ENCODE measurements at regions not wholly inside any gene's neighbourhood (a gene's known extent, or its start where the extent isn't known, plus 50 kb on each side); places are given as distances from the start of the nearest gene placed in this dataset.
A peak's percentile ranks its signal among the peaks of the same experiment; 100 is the strongest.

GRCh38 chr6:14876778-14877613, 368.9 kb upstream of the JARID2 start:
- 34 to 46% methylated on average over 11 of the region's 11 CpGs for WGBS, 2 donors
- Histone ChIP-seq H3K4me1 (ENCODE audit: control insufficient read depth in 5 of 5, insufficient read depth in 5 of 5, low read length in 5 of 5) (peaks cover 0 to 16% (median 0%) of the 10 kb centered on the region in 5 donors), H3K9ac (ENCODE audit: insufficient read depth in 1 of 2, low read length in 2 of 2) (no peak overlapping the region), H3K36me3 (ENCODE audit: control insufficient read depth in 4 of 4, insufficient read depth in 4 of 4, low read length in 4 of 4) (no peaks in the 10 kb centered on the region), H3K9me3 (ENCODE audit: control insufficient read depth in 4 of 4, insufficient read depth in 3 of 4, low read length in 3 of 4) (no peaks in the 10 kb centered on the region), H3K4me3 (no peak overlapping the region), H3K27ac (ENCODE audit: low read depth in 1 of 2, low read length in 1 of 2) (peak overlapping the region; percentile 50 to 91), H3K27me3 (ENCODE audit: control insufficient read depth in 3 of 3, insufficient read depth in 3 of 3, low read length in 2 of 3) (no peaks in the 10 kb centered on the region)
- ATAC-seq (ENCODE audit: insufficient read depth, low FRiP score) (peak; percentile 63), DNase-seq (peak in 1 of 3 donors; percentile 35)
- TF ChIP-seq CTCF (IDR thresholded peaks at IDR 0.05; ENCODE audit: control extremely low read depth, extremely low read depth): no peak

GRCh38 chr6:14877758-14878157, 368.1 kb upstream of the JARID2 start:
- WGBS, 2 donors: 82 to 83% methylated on average over 3 of the region's 3 CpGs
- no peak overlapping the region for H3K27ac ChIP-seq (ENCODE audit: low read depth in 1 of 2, low read length in 1 of 2)
- no peaks in the 10 kb centered on the region for H3K27me3 ChIP-seq (ENCODE audit: control insufficient read depth in 3 of 3, insufficient read depth in 3 of 3, low read length in 2 of 3)
- DNase-seq (no peak), ATAC-seq (ENCODE audit: insufficient read depth, low FRiP score) (no peak)
- no peaks in the 10 kb centered on the region for H3K36me3 ChIP-seq (ENCODE audit: control insufficient read depth in 4 of 4, insufficient read depth in 4 of 4, low read length in 4 of 4)
- peaks cover 0 to 22% (median 3%) of the 10 kb centered on the region in 5 donors for H3K4me1 ChIP-seq (ENCODE audit: control insufficient read depth in 5 of 5, insufficient read depth in 5 of 5, low read length in 5 of 5)
- H3K9me3 ChIP-seq (ENCODE audit: control insufficient read depth in 4 of 4, insufficient read depth in 3 of 4, low read length in 3 of 4): no peaks in the 10 kb centered on the region
- no peak overlapping the region for H3K4me3 ChIP-seq
- H3K9ac ChIP-seq (ENCODE audit: insufficient read depth in 1 of 2, low read length in 2 of 2): no peak overlapping the region
- no peak for TF ChIP-seq CTCF (IDR thresholded peaks at IDR 0.05; ENCODE audit: control extremely low read depth, extremely low read depth)

GRCh38 chr6:14880052-14880451, 365.8 kb upstream of the JARID2 start:
- Histone ChIP-seq H3K4me1 (ENCODE audit: control insufficient read depth in 5 of 5, insufficient read depth in 5 of 5, low read length in 5 of 5) (peaks cover 0 to 28% (median 5%) of the 10 kb centered on the region in 5 donors), H3K27ac (ENCODE audit: low read depth in 1 of 2, low read length in 1 of 2) (no peak overlapping the region), H3K4me3 (no peak overlapping the region), H3K9ac (ENCODE audit: insufficient read depth in 1 of 2, low read length in 2 of 2) (no peak overlapping the region), H3K36me3 (ENCODE audit: control insufficient read depth in 4 of 4, insufficient read depth in 4 of 4, low read length in 4 of 4) (no peaks in the 10 kb centered on the region), H3K9me3 (ENCODE audit: control insufficient read depth in 4 of 4, insufficient read depth in 3 of 4, low read length in 3 of 4) (no peaks in the 10 kb centered on the region), H3K27me3 (ENCODE audit: control insufficient read depth in 3 of 3, insufficient read depth in 3 of 3, low read length in 2 of 3) (no peaks in the 10 kb centered on the region)
- ATAC-seq (ENCODE audit: insufficient read depth, low FRiP score): no peak
- TF ChIP-seq CTCF (IDR thresholded peaks at IDR 0.05; ENCODE audit: control extremely low read depth, extremely low read depth): no peak
- 97 to 98% methylated on average over 9 of the region's 9 CpGs for WGBS, 2 donors
- DNase-seq: no peak
